ENCODE measurements at regions not wholly inside any gene's neighbourhood (a gene's known extent, or its start where the extent isn't known, plus 50 kb on each side); places are given as distances from the start of the nearest gene placed in this dataset.
"Not testable (repeated sequence)": the region's sequence is repeated elsewhere in the genome, so short reads cannot be mapped to it uniquely, and the experiment has no call there.

DNA sequence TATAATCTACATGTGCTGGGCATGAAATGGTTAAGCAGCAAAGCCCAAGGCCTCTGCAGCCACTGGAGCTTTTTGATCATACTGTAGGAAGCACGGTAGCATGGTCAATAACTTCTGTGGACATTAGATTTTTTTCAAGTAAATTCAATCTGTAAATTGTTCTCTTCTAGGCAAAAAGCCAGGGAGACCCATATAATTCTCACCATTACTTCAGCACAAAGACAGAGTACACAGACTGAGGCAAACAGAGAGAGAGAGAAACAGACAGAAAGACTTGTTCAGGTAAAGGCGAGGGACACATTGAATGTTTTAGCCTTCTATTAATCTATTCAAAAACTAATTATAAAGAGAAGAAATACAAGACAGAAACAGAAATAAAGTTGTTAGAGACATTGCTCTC, 349.4 kb downstream of the RFC3 start:
- DNase-seq (ENCODE audit: low read depth): no peak

DNA sequence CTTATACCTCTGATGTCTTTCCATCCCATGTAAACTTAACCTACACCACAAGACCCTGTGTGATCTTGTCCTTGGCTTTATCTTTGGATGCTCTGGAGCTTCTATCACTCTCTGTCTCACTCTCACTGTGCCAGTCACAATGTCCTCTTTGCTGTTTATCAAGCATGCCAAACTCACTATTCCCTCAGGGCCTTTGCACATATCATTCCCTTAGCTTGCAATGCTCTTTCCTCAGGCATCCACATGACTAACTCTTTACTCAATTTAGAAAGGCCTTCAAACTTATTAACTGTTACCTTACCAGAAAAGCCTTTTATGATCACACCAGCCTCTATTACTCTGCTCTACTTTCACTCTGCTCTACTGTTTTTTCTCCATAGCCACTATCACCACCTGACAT, 354.1 kb downstream of the RFC3 start:
- DNase-seq (ENCODE audit: low read depth): no peak

DNA sequence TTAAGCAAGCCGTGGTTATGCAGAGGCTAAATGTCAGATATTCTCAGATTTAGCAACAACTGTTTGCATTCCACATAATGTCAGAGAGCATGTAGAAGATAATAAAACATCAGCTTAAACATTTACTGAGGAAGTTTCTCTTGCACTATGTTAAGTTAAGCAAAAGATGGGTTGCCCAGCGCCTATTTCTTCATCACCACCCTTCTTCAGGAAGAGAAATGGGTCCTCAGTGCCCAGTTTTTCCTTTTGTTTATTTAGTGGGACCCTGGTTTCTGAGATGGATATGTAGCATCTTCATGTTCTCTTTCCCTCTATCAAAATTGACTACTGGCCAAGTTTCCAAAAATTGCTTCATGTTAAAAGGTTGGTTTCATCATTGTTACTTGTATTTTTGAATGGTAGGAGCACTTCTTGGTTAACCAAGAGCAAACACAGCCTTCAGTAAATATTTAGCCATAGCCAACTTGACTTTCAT, 356.8 kb downstream of the RFC3 start:
- DNase-seq (ENCODE audit: low read depth): no peak

DNA sequence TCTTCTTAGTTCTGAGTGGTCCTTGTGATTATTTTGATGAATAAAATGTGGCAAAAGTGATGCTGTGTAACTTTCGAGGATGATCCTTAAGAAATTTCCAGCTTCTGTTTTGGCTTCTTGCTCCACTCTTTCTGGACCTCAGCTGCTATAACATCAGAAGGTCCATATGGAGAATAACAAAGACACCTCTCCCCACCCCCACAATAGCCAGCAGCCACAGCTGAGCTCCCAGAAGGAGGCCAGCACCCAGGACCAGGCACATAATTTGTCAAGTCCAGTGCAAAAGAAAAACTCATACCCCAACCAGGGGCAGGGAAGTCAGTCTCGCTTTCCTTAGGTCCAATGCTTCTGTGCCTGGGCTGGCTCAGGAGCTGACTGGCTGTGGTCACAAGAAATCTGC, 357.6 kb downstream of the RFC3 start:
- no peak for DNase-seq (ENCODE audit: low read depth)

DNA sequence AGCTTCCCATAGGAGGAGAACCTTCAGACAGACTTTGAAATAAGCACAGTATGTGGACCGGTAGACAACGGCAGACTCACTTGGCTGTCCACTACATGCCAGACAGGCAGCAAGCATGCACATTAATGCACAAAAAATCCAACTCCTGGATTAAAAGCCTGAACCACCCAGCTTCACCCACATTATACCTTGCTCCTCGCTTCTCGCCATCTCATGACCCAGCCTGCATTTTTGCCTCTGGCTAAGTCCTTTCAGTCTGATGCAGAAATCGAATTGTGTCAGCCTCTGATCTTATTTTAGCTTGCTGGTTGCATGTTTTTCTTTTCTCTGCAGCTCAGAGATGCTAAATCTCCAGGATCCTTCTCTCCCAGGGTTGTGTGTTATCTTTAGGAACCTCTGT, 358.7 kb downstream of the RFC3 start:
- DNase-seq (ENCODE audit: low read depth): no peak

DNA sequence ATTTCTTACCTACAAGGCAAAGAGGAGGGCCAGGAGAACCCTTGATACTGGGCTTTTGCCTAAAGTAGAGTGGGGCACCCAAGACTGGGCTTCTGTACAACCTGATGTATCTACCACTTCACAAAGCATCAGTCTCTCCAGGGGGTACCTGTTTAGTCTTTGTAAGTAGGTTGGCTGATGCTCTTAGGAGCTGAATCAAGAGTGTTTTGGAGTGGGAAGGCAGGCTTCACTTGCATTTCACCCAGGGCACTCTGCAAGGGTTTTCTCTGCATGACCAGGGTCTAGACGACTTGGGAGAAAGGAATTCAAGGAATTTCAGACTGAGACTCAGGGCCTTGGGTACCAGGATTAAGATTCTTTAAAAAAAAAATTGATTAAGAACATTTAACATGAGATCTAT, 361.5 kb downstream of the RFC3 start:
- no peak for DNase-seq (ENCODE audit: low read depth)

DNA sequence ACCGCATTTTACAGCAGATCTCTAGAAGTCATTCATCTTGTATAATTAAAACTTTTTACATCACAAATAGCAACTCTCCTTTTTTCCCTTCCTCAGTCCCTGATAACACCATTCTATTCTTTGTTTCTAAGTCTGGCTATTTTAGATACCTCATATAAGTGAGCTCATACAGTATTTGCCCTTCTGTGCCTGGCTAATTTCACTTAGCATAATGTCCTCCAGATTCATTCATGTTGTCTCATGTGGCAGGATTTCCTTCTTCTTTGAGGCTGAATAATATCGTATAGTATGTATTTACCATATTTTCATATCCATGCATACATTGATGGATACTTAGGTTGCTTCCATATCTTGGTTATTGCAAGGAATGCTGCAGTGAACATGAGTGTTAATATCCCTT, 362.0 kb downstream of the RFC3 start:
- no peak for DNase-seq (ENCODE audit: low read depth)

DNA sequence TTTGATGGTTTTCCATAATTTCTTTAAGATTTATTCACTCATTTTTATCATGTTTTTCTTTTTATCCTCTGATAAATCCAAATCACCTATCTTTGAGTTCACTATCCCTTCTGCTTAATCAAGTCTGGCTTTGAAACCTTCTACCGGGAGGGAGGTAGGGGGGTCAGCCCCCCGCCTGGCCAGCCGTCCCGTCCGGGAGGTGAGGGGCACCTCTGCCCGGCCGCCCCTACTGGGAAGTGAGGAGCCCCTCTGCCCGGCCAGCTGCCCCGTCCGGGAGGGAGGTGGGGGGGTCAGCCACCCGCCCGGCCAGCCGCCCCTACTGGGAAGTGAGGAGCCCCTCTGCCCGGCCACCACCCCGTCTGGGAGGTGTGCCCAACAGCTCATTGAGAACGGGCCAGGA, 363.3 kb downstream of the RFC3 start:
- not testable (repeated sequence) for DNase-seq (ENCODE audit: low read depth)

DNA sequence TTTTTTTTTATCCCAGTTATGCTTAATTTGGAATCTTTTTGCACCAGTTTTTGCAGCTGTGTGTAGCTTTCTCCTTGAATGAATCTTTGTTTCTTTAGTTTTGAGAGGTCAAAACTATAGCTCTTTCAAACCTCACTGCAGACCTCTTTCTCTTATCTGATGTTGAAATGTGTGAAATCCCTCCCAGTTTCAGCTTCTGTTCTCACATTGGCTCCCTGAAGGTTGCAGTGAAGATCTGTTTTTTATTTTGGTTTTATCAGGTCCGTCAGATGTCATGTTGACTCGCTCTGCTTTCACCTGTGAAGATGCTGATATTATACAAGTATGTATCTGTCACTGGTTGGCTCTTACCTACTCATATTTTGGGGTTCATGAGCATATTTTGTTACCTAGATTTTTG, 372.0 kb downstream of the RFC3 start:
- DNase-seq (ENCODE audit: low read depth): no peak

DNA sequence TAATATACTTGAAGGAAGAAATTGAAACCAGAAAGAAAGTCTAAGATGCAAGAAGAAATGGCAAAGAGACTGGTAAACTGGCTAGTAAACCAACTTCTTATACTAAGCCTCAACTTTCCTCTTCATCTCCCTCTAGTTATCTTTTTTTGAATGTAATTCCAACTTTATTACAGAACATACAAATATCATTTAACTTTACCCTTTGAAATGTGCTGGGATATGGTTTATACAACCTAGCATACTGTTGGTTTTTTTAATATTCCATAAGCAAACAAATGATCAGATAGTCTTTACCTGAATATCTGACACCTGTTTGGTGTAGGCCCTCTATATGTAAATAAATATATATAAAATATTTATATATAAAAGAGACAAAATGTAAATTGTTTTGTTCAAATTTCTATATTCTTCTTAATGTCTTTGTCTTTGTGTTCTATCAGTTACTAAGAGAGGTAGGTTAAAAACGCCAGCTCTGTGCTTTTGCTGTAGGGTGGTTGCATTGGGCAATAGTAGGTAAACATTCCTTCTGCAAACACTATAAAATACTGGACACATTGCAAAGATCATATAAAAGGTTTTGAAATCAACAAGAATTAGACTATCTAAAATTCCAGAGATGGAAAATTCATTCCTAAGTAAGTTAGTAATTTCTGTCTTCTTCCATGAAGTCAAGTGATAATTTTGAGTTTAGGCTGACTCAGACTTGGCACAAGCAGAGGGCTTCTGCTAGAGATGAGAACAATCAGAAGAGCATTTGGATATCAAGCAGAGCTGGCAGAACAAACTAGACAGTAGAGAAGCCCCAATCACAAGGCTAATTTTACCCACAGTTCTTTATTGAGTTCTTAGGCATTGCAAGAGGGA, 383.3 kb downstream of the RFC3 start:
- DNase-seq (ENCODE audit: low read depth): no peak

DNA sequence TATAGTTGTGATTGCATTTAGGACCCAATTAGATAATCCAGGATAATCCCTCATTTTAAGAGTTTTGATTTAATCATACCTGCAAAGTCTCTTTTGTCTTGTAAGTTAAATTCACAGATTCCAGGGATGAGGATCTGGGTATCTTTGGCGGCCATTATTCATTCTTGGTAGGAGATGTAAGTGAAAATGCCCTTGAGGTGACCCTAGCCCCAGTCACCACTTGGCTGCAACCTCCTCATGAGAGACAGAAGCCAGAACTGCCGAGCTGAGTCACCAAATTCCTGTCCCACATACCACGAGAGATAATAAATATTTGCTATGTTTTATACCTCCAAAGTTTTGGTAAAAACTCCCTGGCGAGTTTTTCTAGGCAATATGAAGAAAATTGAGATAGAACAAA, 389.4 kb downstream of the RFC3 start:
- peak; percentile 22 for DNase-seq (ENCODE audit: low read depth)

DNA sequence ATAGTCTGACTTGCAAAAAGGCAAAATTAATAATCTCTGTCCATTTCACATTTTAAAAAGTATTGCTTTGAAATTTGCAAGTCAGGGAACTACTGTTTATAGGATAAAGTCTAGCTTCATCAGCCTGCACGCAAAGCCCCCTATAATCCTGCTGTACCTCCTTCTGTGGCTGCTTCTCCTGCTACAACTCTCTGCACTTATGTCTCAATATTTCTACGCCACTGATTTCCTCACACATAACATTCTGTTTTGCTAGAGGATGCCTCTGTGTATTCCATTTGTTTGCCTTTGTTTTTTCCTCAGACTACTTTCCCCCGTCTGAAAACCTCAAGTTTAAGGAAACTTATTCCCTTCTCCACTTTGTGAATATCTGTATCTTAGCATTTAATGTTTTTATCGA, 389.9 kb downstream of the RFC3 start:
- no peak for DNase-seq (ENCODE audit: low read depth)

DNA sequence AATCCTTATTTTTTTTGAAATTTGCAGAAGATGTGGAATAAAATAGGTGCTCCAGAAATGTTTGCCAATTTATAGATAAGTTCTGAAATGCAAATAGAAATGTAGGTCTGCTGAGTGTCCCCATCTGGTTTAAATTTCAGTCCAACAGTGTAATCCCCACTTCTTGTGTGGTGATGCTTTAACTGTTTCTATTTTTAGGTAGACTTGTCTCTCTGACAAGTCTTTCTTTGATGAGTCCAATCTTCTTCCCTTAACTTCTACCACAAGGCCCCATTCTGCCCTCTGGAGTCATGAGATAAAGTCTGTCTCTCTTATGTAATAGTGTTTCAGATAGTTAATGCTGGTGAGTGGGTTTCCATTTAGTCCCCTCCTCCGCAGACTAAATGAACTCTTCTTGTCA, 390.4 kb downstream of the RFC3 start:
- peak; percentile 14 for DNase-seq (ENCODE audit: low read depth)

DNA sequence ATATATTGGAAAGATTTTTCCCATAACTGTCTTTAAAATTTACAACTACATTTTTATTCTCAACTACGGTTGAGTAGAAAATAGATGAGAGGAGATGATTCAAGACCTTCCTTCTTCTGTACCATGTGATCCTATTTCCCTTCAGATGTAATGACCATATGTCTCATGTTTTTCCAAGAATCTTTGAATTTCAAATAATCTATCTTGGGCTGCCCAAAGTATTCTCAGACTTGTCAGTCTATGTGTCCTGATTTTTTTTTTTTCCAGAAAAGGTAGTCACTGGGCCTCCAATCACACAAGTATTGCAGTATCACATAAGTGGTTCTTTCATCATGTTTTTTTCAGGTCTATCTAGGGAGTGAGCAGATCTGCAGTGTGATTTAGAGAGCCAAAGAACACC, 392.4 kb downstream of the RFC3 start:
- DNase-seq (ENCODE audit: low read depth): no peak

DNA sequence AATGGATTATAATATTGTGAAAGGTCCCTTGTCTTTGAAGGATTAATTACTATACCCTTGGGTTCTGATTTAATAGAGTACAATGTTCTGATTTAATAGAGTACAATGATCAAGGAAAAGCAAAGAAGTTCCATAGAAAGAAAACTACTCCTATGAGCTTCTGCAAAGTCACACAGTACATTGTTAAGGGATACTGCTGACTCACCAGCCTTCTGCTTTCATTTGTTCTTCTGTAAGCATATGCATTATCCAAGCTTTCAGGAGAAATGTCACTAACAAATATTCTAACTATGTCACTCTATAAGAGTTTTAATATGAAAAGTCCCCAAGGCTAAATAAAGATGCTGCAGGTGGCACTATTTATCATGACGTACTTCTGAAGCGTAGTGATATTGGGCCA, 396.7 kb downstream of the RFC3 start:
- DNase-seq (ENCODE audit: low read depth): no peak

DNA sequence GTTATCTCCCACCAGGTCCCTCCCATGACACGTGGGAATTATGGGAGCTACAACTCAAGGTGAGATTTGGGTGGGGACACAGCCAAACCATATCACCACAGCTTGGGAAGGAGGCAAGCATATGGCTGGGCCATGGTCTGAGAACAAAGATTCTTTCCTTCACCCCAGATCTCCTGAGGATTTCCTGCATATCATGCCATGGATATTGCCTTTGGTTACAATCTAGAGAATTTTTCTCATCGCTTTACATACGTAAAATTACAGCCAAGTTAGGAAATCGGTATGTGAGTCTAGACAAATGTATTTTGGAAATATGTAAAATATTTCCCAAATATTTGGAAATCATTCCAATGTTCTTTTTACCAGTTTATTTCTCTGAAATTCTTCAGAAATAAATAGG, 398.3 kb downstream of the RFC3 start:
- no peak for DNase-seq (ENCODE audit: low read depth)

DNA sequence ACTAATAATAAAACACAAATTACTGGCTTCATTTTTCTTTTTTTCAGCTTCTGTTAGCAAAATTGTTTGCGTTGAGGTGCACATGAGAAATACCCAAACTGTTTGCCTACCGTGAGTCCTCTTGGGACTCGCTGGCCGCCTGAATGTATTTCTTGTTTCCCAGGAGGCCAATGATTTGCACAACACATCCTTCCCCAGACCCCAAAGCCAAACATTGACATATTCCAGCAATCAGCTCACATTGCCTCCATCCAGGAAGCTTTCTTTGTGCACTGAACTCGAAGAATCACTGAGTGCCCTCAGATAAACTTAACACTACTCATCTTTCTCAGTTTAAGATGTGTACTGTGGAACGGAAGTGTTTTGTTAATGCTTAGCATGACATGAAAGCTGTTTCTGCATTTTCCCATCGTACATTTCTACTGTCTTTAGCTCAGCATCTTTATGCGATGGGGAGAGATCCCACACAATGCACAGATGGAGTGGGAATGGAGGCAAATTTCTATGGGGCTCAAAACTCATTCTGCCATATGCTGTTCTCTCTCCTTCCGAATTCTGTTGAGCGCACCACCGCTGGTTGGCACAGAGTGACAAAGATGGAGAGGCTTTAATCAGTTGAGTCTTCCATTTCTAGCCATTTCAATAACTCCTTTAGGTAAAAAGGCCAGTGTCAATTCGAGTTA, 399.5 kb downstream of the RFC3 start:
- no peak for DNase-seq (ENCODE audit: low read depth)

DNA sequence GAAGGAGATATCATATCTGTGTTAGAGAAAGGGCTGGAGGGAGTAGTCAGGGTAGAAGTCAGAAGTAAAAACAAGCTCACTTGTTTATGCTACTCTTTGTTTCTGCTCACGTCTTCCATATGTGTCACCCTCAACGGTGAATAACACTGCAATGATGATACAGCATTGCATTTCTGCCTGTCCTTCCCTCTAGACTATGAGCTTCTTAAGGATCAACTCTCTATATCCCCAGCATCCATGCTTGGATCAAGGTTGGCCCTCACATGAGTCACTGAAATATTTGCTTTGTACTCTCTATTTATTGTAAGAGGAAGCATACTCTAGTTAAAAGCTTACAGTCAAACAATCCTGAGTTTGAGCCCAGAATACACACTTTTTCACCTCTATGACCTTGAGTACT, 406.0 kb downstream of the RFC3 start:
- no peak for DNase-seq (ENCODE audit: low read depth)

DNA sequence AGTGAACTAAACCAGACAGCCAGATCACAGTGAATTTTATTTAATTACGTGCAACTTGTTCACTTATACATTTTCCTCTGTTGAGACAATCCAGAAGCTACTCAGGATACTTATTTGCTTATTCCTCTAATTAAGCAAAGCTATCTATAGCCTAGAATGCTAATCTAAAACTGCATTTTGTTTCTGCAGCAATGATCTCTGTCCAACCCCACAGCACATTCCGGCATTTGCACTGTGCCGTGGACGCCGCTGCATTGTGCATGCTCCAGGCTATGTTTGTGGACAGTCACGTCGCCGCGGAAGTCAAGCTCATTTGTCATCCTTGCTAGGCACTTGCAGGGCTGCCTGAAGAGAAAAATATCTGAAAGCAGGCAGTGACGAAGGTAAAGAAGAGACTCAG, 406.9 kb downstream of the RFC3 start:
- no peak for DNase-seq (ENCODE audit: low read depth)

DNA sequence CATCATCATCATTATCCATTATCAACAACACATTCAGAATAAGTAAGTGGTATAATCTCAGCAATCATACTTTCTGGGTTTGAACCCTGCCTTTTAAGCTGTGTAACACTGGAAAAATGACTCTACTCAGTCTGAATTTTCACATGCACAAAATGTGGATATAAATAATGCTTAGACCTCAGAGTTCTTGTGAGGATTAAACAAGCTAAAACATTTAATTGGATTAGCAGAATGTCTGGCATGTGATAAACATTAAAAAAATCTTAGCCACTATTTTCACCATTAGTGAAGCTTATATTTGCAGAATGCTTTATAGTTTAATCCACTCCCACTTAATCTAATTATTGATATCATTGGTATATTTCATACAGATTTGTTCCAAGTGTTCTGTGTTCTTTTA, 412.3 kb downstream of the RFC3 start:
- DNase-seq (ENCODE audit: low read depth): no peak

DNA sequence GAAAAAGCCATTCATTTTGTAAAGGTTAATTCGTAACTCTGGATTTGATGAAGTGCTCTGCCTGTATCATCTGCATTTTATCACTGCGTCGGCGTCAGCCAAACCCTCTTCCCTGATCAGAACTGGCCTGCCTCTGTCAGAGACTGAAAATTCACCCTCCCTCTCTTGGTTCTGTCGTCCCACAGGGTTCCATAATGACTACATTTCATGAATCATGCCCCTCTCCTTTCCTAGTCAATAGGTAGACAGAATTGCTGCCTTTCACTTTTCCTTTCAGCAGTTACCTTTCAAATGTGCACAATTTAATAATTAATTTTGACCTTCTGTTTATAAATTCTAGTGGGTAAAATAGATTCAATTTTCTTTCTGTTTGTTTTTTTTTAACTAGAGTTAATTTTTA, 423.4 kb downstream of the RFC3 start:
- DNase-seq (ENCODE audit: low read depth): no peak

DNA sequence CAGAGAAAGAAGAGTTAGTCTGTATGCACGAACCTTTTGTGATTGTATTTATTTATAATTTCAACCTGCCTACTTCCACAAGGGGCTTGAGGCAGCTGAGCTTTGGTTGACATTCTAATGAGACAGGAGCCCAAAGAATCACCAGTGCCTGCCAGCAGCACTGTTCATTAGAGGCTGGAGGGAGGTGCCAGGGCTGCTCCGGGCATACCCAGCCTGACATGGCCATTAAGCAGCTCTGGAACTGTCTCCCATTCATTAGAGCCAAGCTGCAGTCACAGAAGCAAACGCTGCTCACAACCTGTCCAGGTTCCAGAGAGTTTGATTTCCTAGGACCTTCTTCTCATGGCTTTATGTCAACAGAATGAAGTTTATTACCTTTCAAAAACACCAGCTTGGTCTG, 425.5 kb downstream of the RFC3 start:
- DNase-seq (ENCODE audit: low read depth): no peak

DNA sequence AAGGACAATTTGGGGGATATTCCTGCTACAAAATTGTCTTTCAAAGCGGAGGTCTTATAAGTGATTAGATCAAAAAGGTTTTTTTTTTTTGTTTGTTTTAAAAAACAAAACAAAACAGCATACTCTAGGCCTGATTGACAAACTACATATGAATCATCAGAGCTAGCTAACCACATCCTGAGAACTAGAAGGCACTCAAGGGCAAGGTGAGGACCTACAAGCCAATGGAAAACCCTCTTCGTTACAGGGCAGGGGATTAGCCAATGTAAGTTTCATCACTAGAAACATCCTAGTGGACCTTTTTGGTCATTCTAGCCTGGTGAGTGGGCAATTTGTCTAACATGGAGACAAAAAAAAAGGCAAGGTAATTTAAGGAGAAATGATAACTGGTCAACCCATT, 428.6 kb downstream of the RFC3 start:
- no peak for DNase-seq (ENCODE audit: low read depth)

DNA sequence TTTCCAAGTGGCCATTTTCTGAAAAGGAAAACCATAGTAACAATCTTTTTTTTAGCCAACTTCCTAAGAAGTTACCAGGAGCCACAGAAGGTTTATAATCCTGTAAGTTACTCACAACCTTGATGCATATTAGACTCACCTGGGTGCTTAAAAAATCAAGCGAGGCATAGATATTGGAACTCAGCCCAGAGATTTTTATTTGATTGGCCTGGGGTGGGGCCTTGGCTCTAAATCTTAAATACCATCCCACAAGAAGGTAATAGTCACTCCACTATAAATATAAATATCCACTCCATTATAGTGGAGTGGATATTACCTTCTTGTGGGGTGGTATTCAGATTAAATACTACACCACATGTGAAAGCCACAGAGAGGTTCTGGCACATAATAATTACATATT, 429.6 kb downstream of the RFC3 start:
- no peak for DNase-seq (ENCODE audit: low read depth)

Measured in fibroblast of the conjunctiva (primary cell).